ENCODE measurements at regions not wholly inside any gene's neighbourhood (a gene's known extent, or its start where the extent isn't known, plus 50 kb on each side); places are given as distances from the start of the nearest gene placed in this dataset.
"Not testable (repeated sequence)": the region's sequence is repeated elsewhere in the genome, so short reads cannot be mapped to it uniquely, and the experiment has no call there.

GRCh38 chr1:115452600-115453329 lies 114.7 kb upstream of the NGF start:
- no peak for DNase-seq

GRCh38 chr1:115450501-115451040 lies 112.5 kb upstream of the NGF start:
- DNase-seq, result no peak

GRCh38 chr1:115448282-115449044 lies 110.4 kb upstream of the NGF start:
- DNase-seq, result no peak

DNA sequence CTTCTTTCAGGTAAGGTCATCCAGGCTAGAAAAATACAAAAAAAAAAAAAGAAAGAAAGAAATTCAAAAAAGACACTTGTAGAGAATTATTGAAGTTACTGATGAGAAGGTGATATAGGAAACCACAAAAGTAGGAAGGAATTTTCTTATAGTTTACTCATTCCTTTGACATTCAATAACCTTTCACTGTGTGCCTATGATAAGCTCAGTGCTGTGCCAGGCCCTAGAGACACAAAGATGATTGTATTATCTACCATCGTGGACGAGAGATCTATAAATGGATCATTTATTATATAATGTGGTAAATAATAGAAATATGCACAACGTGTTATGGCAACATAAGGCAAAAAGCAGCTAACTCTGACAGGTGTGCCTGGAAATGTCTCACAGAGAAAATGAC lies 109.6 kb upstream of the NGF start:
- no peak for DNase-seq

DNA sequence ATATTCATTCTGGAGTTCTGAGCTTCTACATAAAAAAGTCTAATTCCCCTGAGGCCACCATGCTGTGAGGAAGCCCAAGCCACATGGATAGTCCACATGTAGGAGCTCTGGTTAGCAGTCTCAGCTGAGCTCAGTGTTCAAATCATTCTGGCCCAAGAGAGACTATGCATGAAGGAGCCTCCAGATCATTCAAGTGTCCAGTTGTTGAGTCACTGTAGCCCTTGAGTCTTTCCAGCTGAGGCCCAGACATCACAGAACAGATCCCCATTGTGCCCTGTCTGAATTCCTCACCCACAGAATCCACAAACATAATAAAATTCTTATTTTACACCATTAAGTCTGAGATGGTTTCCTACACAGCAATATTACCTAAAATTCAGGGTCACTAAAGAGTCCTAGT lies 107.0 kb upstream of the NGF start:
- no peak for DNase-seq

DNA sequence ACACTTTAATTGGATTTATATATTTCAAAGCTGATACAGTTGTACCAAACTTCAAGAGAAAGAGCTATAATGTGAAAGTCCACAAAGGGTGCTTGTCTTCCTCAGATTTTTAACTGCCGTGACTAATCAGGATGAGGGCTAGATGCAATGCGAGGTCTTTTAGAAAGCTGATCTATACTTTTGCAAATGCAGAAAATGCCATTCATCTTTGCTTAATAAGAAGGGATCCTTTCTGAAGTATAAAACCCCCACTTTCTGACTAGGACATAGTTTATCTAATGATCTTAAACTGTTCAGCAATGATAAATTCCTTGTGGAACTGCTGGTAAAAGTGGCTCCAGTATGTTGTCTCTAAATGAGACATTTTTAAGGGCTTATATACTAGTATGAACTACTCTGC lies 102.7 kb upstream of the NGF start:
- DNase-seq, result no peak

DNA sequence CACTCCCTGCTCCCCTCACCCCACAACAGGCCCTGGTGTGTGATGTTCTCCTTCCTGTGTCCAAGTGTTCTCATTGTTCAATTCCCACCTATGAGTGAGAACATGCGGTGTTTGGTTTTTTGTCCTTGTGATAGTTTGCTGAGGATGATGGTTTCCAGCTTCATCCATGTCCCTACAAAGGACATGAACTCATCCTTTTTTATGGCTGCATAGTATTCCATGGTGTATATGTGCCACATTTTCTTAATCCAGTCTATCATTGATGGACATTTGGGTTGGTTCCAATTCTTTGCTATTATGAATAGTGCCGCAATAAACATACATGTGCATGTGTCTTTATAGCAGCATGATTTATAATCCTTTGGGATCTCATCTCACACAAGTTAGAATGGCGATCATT lies 101.5 kb upstream of the NGF start:
- DNase-seq, result not testable (repeated sequence)

DNA sequence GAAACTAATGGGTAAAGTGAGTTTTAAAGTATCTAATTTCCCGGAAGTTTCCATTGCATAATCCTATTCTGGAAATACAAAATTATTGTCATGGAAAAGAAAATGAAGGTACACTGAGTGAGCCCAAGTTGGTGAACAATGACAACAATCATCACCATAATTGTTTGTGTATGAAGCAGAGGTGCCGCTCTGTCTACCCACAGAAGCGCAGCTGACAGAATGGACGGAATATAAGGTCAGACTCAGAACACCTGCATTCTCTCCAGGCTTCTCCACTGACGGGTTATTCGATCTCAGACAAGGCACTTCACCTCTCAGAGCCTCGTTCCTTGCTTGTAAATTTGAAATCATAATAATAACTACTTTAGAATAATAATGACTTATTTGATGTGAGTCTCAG lies 99.1 kb upstream of the NGF start:
- no peak for DNase-seq

- DNase-seq, result no peak
Observed at GRCh38 chr1:115436596-115436995, 98.5 kb upstream of the NGF start.

DNA sequence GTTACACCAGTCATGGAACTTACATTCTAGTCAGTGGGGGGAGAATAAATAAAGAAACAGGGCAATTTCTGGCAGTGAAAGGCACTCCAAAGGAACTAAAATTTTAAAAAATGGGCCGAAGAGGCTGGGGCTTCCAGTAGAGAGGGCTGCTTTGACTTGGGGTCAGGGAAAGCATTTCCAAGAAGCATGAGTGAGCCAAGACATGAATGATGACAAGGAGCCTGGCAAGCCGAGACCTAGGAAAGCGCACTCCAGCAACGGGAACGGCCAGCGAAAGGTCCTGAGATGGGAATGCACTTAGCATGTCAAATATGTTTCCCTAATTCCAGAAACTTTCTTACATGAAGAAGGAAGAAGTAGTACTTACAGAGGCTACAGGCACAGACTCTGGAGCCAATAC lies 95.4 kb upstream of the NGF start:
- DNase-seq, result no peak

DNA sequence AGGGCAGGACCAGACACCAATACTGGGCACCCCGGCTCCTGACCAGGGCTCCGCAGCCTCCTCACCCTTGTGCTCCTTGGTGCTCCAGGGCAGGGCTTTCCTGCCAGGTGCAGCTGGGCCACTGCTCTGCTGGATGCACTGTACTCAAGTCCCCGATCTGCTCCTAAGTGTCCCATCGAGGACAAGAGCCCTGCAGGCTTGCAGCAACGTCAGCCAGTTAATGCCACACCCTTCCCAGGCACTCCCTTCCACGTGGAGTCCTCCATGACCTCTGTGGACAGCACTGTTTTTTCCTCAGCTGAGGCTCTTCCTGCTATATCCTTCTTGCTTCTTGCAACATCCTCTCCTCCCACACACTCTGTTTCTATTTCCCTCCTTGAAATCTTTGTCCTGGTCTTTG lies 94.0 kb upstream of the NGF start:
- DNase-seq, result no peak

- DNase-seq, result no peak
Observed at GRCh38 chr1:115430441-115431158, 92.6 kb upstream of the NGF start.

GRCh38 chr1:115429884-115430283 lies 91.8 kb upstream of the NGF start:
- no peak for DNase-seq

GRCh38 chr1:115429241-115429640 lies 91.2 kb upstream of the NGF start:
- no peak for DNase-seq

DNA sequence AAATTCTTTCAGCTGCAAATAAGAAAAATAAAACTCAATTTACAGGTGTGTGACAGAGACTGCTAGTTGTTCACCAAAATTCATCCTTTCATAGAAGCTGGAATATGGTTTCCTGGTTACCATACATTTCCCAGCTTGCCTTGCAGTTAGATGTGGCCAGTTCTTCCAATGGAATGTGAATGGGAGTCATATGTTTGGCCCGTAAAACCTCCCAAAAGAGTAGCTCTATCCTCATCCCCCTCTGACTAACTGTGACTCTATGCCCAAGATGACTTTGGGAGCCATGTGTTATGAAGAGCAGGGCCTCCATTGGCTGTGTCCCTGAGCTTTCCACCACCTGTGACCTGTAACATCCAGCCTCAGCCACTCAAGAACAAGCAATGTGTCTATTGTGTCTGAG lies 90.6 kb upstream of the NGF start:
- DNase-seq, result no peak

DNA sequence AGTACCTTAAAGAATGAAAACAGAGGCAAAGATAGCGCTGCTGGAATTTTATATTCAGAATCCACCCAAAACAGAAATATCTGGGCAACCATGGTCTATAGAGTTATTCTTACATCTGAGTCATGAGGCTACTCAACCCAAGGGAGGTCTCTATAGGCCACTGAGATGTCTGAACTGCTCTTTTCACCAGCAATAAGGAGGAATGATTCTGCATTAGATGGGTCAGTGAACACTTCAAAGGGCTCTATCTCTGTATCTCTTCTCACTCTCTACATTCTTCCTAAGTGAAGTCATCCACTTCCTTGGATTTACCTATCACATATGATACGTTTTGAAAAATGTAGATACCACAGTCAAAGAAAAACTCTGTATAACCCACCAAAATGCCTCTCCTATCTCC lies 90.2 kb upstream of the NGF start:
- no peak for DNase-seq

DNA sequence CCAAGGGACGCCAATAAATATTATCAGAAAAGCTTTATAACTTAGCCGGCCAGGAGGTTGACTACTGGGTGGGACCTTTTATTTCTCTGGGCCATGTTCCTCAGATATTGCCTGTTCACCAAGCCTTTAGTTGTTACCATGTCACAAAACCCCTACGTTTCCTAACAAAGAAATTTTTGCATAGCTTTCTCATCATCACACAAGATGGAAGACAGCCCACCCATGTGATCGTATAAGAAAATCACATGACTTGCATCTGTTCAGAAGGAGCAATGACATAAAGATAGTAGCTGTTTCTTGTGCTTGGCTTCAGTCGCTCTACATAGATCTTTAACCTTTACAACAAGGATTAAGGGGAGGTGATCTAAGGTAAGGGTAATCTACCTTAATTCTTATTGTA lies 88.9 kb upstream of the NGF start:
- no peak for DNase-seq

DNA sequence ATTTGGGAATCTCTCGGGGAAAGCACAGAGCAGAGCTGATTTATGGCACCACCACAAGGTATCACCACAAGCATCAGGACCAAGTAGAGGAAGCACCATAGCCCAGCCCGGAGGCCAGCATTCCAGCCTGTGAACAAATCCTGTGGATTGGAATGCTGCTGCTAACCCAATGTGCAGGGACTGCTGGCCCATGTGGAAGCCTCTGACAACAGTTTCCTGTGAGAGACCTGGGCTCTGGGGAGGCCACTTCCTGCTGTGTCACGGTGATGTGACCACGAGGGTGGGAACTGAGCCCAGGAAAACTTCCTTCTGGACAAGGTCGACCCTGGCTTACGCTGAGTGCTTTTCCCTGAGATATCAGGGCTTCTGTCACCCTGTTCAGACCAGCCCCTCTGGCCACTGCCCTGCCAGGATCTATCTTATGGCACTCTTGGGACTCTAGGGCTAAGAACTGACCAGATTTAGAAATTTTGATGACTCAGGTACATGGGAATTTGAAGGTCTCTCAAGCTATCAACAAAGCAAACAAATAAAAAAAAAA lies 88.3 kb upstream of the NGF start:
- DNase-seq, result no peak

GRCh38 chr1:115425442-115425841 lies 87.4 kb upstream of the NGF start:
- no peak for DNase-seq

DNA sequence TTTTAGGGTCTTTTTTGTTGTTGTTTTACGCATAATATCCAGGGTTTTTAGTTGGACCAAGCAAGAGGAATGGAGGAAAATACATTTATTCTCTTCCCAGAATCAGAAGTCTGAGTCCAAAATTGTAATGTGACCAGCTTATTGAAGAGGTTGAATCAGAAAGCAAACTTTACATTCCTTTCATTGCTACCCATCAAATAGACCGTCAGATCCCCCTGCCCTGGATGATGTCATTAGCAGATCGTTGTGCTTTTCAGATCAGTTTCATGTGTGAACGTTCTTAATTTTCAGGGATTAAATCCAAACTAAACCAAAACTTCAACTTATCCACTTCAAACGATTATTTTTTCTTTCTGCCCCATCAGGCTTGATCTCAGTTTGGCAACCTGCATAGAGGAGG lies 85.7 kb upstream of the NGF start:
- no peak for DNase-seq

GRCh38 chr1:115419571-115419970 lies 81.5 kb upstream of the NGF start:
- no peak for DNase-seq

DNA sequence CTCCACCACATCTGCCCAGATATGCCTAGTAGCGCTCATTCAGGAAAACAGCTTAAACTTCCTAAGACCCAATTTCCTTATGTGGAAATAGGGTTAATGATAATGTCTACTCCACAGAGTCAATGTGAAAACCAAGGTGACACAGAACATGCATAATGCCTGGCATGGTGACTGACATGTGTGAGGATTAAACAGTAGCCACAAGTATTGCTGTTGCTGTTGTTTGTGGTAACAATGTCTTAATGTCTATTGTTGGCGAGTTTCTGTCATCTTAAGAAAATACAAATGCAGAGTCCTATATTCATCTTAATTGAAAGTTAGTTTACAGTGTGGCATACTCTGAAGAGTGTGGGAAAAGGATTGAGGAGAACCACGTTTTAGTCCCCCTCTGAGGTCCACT lies 75.6 kb upstream of the NGF start:
- no peak for DNase-seq

DNA sequence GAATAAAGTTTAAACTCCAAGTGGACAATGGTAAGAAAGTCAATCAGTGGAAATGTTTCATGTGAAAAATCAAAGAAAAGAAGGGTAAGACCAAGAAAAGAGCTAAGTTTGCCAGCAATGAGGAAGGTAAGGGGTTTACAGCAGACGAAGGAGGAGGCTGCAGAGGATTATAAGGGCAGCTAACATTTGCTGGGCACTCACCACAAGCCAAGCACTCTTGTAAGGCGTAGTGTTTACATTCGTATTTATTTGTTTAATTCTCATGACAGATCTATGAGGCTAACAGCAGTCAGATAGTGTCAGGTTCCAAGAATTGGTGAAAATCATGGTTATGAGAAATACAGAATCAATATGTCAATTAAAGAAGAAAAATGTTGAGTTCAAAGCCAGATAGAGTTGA lies 75.2 kb upstream of the NGF start:
- no peak for DNase-seq

Data from tongue (tissue), 1 donor.